CD14-positive monocyte (primary cell): ENCODE measurements at regions not wholly inside any gene's neighbourhood (a gene's known extent, or its start where the extent isn't known, plus 50 kb on each side); places are given as distances from the start of the nearest gene placed in this dataset.

Experiments used
- DNase-seq, 3 donors: peaks; one replicate each; pipeline ENCODE4 v3.0.0-alpha.2; 2011 to 2022
- H2AFZ ChIP-seq: 2 replicates; pipeline ENCODE4 v1.6.0; 2012; ENCODE audit warnings: mild to moderate bottlenecking, low read depth, low read length, inconsistent platforms; ENCODE audit not compliant: insufficient read depth, poor library complexity, severe bottlenecking
- H3K27ac ChIP-seq, 2 donors: 1 replicate in 1 of 2; 2 replicates in 1 of 2; pipeline ENCODE4 v1.5.1; 2012 to 2013; ENCODE audit warnings: low read length in 2 of 2, control low read depth in 1 of 2, inconsistent platforms in 1 of 2, low read depth in 1 of 2, mild to moderate bottlenecking in 1 of 2
- H3K27me3 ChIP-seq, 2 donors: one replicate each; pipeline versions ENCODE4 v1.6.0 to v1.6.1; 2011 to 2013; ENCODE audit warnings: low read length in 2 of 2; ENCODE audit not compliant: control insufficient read depth in 2 of 2, insufficient read depth in 2 of 2
- H3K36me3 ChIP-seq, 2 donors: replicated peaks in 1 of 2; 1 replicate in 1 of 2; 2 replicates in 1 of 2; pipeline versions ENCODE4 v1.5.1 to v1.6.1; 2012 to 2013; ENCODE audit warnings: low read length in 2 of 2, control low read depth in 1 of 2, inconsistent platforms in 1 of 2, mild to moderate bottlenecking in 1 of 2; ENCODE audit not compliant: insufficient read depth in 2 of 2, control insufficient read depth in 1 of 2
- H3K4me1 ChIP-seq, 2 donors: 1 replicate in 1 of 2; 2 replicates in 1 of 2; pipeline versions ENCODE4 v1.5.1 to v1.6.1; 2012 to 2013; ENCODE audit warnings: low read length in 2 of 2, control low read depth in 1 of 2, inconsistent platforms in 1 of 2, mild to moderate bottlenecking in 1 of 2, moderate library complexity in 1 of 2; ENCODE audit not compliant: insufficient read depth in 2 of 2, control insufficient read depth in 1 of 2
- H3K4me2 ChIP-seq: replicated peaks from 2 replicates; pipeline ENCODE3; 2012; ENCODE audit warnings: low read length, moderate library complexity, mild to moderate bottlenecking; ENCODE audit not compliant: poor library complexity, severe bottlenecking; ENCODE audit errors: extremely low read depth
- H3K4me3 ChIP-seq, 3 experiments: fragments of 200-600 bp in 1 of 3; sonication (generic) in 1 of 3; replicated peaks in 1 of 3; 1 replicate in 2 of 3; 2 replicates in 1 of 3; pipeline ENCODE4 v1.5.1; 2011 to 2013; ENCODE audit warnings: low read length in 3 of 3, mild to moderate bottlenecking in 3 of 3, control low read depth in 2 of 3, low read depth in 2 of 3, inconsistent platforms in 1 of 3, moderate library complexity in 1 of 3
- H3K79me2 ChIP-seq: 2 replicates; pipeline ENCODE4 v1.6.0; 2012; ENCODE audit warnings: mild to moderate bottlenecking, control low read depth, inconsistent platforms, low read length, moderate library complexity; ENCODE audit not compliant: insufficient read depth
- H3K9ac ChIP-seq: 2 replicates; pipeline ENCODE4 v1.6.0; 2017; ENCODE audit warnings: low read length, mild to moderate bottlenecking; ENCODE audit not compliant: insufficient read depth, poor library complexity, severe bottlenecking
- H3K9me3 ChIP-seq, 2 donors: replicated peaks in 1 of 2; 1 replicate in 1 of 2; 2 replicates in 1 of 2; pipeline versions ENCODE4 v1.5.1 to v1.6.1; 2012 to 2013; ENCODE audit warnings: low read length in 2 of 2, control low read depth in 1 of 2; ENCODE audit not compliant: control insufficient read depth in 1 of 2, insufficient read depth in 1 of 2
- H4K20me1 ChIP-seq: 2 replicates; pipeline ENCODE4 v1.6.0; 2012; ENCODE audit warnings: mild to moderate bottlenecking, low read length, control low read depth, moderate library complexity; ENCODE audit not compliant: insufficient read depth
- H3K27ac Mint-ChIP-seq, 7 donors: one replicate each; pipeline ENCODE4 v1.8.0; 2020; ENCODE audit warnings: mild to moderate bottlenecking in 7 of 7, mixed read lengths in 7 of 7, moderate library complexity in 6 of 7, inconsistent platforms in 2 of 7
- H3K27me3 Mint-ChIP-seq, 3 donors: one replicate each; pipeline ENCODE4 v1.8.0; 2021 to 2022; ENCODE audit warnings: low read depth in 3 of 3, mild to moderate bottlenecking in 3 of 3, mixed read lengths in 3 of 3, moderate library complexity in 3 of 3, inconsistent platforms in 1 of 3
- H3K36me3 Mint-ChIP-seq, 2 donors: one replicate each; pipeline ENCODE4 v1.8.0; 2020; ENCODE audit warnings: mixed read lengths in 2 of 2, inconsistent platforms in 1 of 2, mild to moderate bottlenecking in 1 of 2
- H3K4me1 Mint-ChIP-seq: one replicate; pipeline ENCODE4 v1.8.0; 2020; ENCODE audit warnings: mild to moderate bottlenecking, mixed read lengths
- H3K4me3 Mint-ChIP-seq, 2 donors: one replicate each; pipeline ENCODE4 v1.8.0; 2020; ENCODE audit warnings: mild to moderate bottlenecking in 2 of 2, mixed read lengths in 2 of 2, moderate library complexity in 1 of 2
- H3K9me3 Mint-ChIP-seq, 7 donors: one replicate each; pipeline ENCODE4 v1.8.0; 2020 to 2022; ENCODE audit warnings: mixed read lengths in 7 of 7, mild to moderate bottlenecking in 6 of 7, moderate library complexity in 6 of 7, inconsistent platforms in 2 of 7
- CTCF ChIP-seq: fragments of 200-600 bp; IDR thresholded peaks from one replicate; pipeline ENCODE4 v1.8.0; 2022; ENCODE audit warnings: antibody characterized with exemption, mild to moderate bottlenecking
- WGBS: methylation state at CpG from one replicate; pipeline ENCODE4 v1.1.5; 2013; ENCODE audit warnings: missing lambda C conversion rate; ENCODE audit not compliant: insufficient coverage; 5-methylcytosine and 5-hydroxymethylcytosine counted together
- intact Hi-C, 2 donors: fragments of 100-400 bp; cut with micrococcal nuclease; formaldehyde crosslinking; loops; one replicate each; pipeline versions ENCODE4 v1.15.0 to v1.15.1; 2023

- no peak overlapping the region for H3K27ac Mint-ChIP-seq
- Histone ChIP-seq H3K9me3 (no peaks in the 10 kb centered on the region), H3K9ac (no peak overlapping the region), H3K4me3 (no peak overlapping the region), H3K36me3 (no peaks in the 10 kb centered on the region), H3K27ac (no peak overlapping the region), H3K4me2 (no peak overlapping the region), H3K79me2 (no peaks in the 10 kb centered on the region), H2AFZ (no peak overlapping the region), H3K27me3 (peaks cover 0 to 7% of the 10 kb centered on the region in 2 donors), H4K20me1 (no peaks in the 10 kb centered on the region), H3K4me1 (peaks cover 13 to 20% of the 10 kb centered on the region in 2 donors)
- H3K27me3 Mint-ChIP-seq, result peaks cover 0 to 11% (median 11%) of the 10 kb centered on the region in 3 donors
- no peak for TF ChIP-seq CTCF
- peaks cover 0 to 1% (median 0%) of the 10 kb centered on the region in 7 donors for H3K9me3 Mint-ChIP-seq
- no peak overlapping the region for H3K4me3 Mint-ChIP-seq
- intact Hi-C loops, result loop anchor here in 1 of 2 donors (10.0 kb wide), 1 partner anchor 350 kb away; no protein-coding TSS in a partner anchor
- H3K36me3 Mint-ChIP-seq, result no peaks in the 10 kb centered on the region
- WGBS, result no CpG with 5 or more reads among the region's 3 CpGs
- DNase-seq, result no peak
- peaks cover 20% of the 10 kb centered on the region for H3K4me1 Mint-ChIP-seq
Observed at GRCh38 chr20:4604580-4604979, 81.7 kb upstream of the PRNP start.

GRCh38 chr20:4603724-4604123 is 82.5 kb upstream of the PRNP start:
- Histone ChIP-seq H3K27me3 (peaks cover 0 to 7% of the 10 kb centered on the region in 2 donors), H3K4me1 (peaks cover 13 to 14% of the 10 kb centered on the region in 2 donors), H3K9ac (no peak overlapping the region), H3K79me2 (no peaks in the 10 kb centered on the region), H4K20me1 (no peaks in the 10 kb centered on the region), H3K36me3 (no peaks in the 10 kb centered on the region), H3K27ac (no peak overlapping the region), H3K4me3 (no peak overlapping the region), H3K4me2 (no peak overlapping the region), H2AFZ (no peak overlapping the region), H3K9me3 (no peaks in the 10 kb centered on the region)
- Mint-ChIP-seq H3K9me3 (peaks cover 0 to 1% (median 0%) of the 10 kb centered on the region in 7 donors), H3K36me3 (no peaks in the 10 kb centered on the region), H3K4me3 (no peak overlapping the region), H3K27me3 (peaks cover 2 to 13% (median 11%) of the 10 kb centered on the region in 3 donors), H3K4me1 (peaks cover 16% of the 10 kb centered on the region), H3K27ac (no peak overlapping the region)
- WGBS, result 100% methylated on average over 1 of the region's 11 CpGs
- TF ChIP-seq CTCF, result no peak
- DNase-seq, result no peak
- intact Hi-C loops, result loop anchor here in 1 of 2 donors (10.0 kb wide), 1 partner anchor 351 kb away; no protein-coding TSS in a partner anchor
